GM21717 (cell line): ENCODE measurements at regions not wholly inside any gene's neighbourhood (a gene's known extent, or its start where the extent isn't known, plus 50 kb on each side); places are given as distances from the start of the nearest gene placed in this dataset.

ENCODE experiments used
- ATAC-seq: cut with Tn5 transposase; IDR thresholded peaks from one replicate; pipeline ENCODE4 v1.9.1; 2021; ENCODE audit warnings: mild to moderate bottlenecking, moderate library complexity; ENCODE audit not compliant: unreplicated experiment

- peak; percentile 96 for ATAC-seq
These were observed 58.8 kb upstream of the LYPD6 start for GRCh38 chr2:149271575-149271974.

GRCh38 chr2:149278161-149278871 lies 52.1 kb upstream of the LYPD6 start:
- no peak for ATAC-seq

- ATAC-seq: no peak
These were observed 51.5 kb upstream of the LYPD6 start for GRCh38 chr2:149278872-149279264.
